ENCODE measurements at regions not wholly inside any gene's neighbourhood (a gene's known extent, or its start where the extent isn't known, plus 50 kb on each side); places are given as distances from the start of the nearest gene placed in this dataset.

- no peak for TF ChIP-seq ATF6 (CRISPR knock-in tag; IDR thresholded peaks at IDR 0.05)
- TF ChIP-seq KAT7 (CRISPR knock-in tag; IDR thresholded peaks at IDR 0.05; ENCODE audit: borderline replicate concordance) = no peak
- TF ChIP-seq SMAD3 (CRISPR knock-in tag; IDR thresholded peaks at IDR 0.05; ENCODE audit: borderline replicate concordance) = no peak
- no peak for TF ChIP-seq ELF4 (CRISPR knock-in tag; IDR thresholded peaks at IDR 0.05; ENCODE audit: low read depth)
- TF ChIP-seq CREM (CRISPR knock-in tag; IDR thresholded peaks at IDR 0.05) = no peak
- no peak for TF ChIP-seq CBFB (CRISPR knock-in tag; IDR thresholded peaks at IDR 0.05; ENCODE audit: low read depth)
- TF ChIP-seq NR2C2 (CRISPR knock-in tag; IDR thresholded peaks at IDR 0.05) = no peak
- TF ChIP-seq ZBTB21 (CRISPR knock-in tag; IDR thresholded peaks at IDR 0.05; ENCODE audit: borderline replicate concordance) = no peak
- no peak for TF ChIP-seq ERG (CRISPR knock-in tag; IDR thresholded peaks at IDR 0.05)
- no peak for TF ChIP-seq CREB1 (CRISPR knock-in tag; IDR thresholded peaks at IDR 0.05)
Observed at GRCh38 chr10:44743535-44743934, 167.6 kb upstream of the TMEM72 start (continued).

GRCh38 chr10:44745920-44746319, 165.2 kb upstream of the TMEM72 start:
- DNase-seq (ENCODE audit: low spot score) (no peak), ATAC-seq (no peak)
- H3K4me1 Mint-ChIP-seq = no peaks in the 10 kb centered on the region
- H3K36me3 Mint-ChIP-seq = no peaks in the 10 kb centered on the region; the same call in 1 of the 2 replicates
- H3K27me3 Mint-ChIP-seq (ENCODE audit: low read depth) = no peaks in the 10 kb centered on the region
- CTCF ChIA-PET = interaction anchor here (0.7 kb wide), 1 partner anchor 942 kb away, joined by 3 read pairs; no protein-coding TSS in a partner anchor
- H3K4me3 Mint-ChIP-seq = no peak overlapping the region
- H3K9me3 Mint-ChIP-seq = peaks cover 12% of the 10 kb centered on the region
- TF ChIP-seq E2F4 (CRISPR knock-in tag; IDR thresholded peaks at IDR 0.05; ENCODE audit: borderline replicate concordance, low read depth) = no peak
- no peak for TF ChIP-seq IRF2 (CRISPR knock-in tag; IDR thresholded peaks at IDR 0.05; ENCODE audit: borderline replicate concordance, low read depth)
- TF ChIP-seq GABPB1 (CRISPR knock-in tag; IDR thresholded peaks at IDR 0.05) = no peak
- no peak for TF ChIP-seq ZNF281 (CRISPR knock-in tag; IDR thresholded peaks at IDR 0.05)
- no peak for TF ChIP-seq RORB (CRISPR knock-in tag; IDR thresholded peaks at IDR 0.05)
- TF ChIP-seq PREB (CRISPR knock-in tag; IDR thresholded peaks at IDR 0.05; ENCODE audit: borderline replicate concordance) = no peak
- no peak for TF ChIP-seq FOXP4 (CRISPR knock-in tag; IDR thresholded peaks at IDR 0.05)
- no peak for TF ChIP-seq FOXJ3 (CRISPR knock-in tag; IDR thresholded peaks at IDR 0.05; ENCODE audit: borderline replicate concordance)
- TF ChIP-seq ETV6 (CRISPR knock-in tag; IDR thresholded peaks at IDR 0.05) = no peak
- TF ChIP-seq OVOL2 (CRISPR knock-in tag; IDR thresholded peaks at IDR 0.05; ENCODE audit: borderline replicate concordance) = no peak
- no peak for TF ChIP-seq STAT6 (CRISPR knock-in tag; conservative IDR thresholded peaks at IDR 0.05; ENCODE audit: low read depth)
- no peak for TF ChIP-seq NR1H2 (CRISPR knock-in tag; IDR thresholded peaks at IDR 0.05)
- TF ChIP-seq SMAD4 (CRISPR knock-in tag; IDR thresholded peaks at IDR 0.05) = no peak
- no peak overlapping the region for H3K27ac Mint-ChIP-seq
- POLR2A ChIA-PET = no interaction called here
